ENCODE measurements at regions not wholly inside any gene's neighbourhood (a gene's known extent, or its start where the extent isn't known, plus 50 kb on each side); places are given as distances from the start of the nearest gene placed in this dataset.

DNA sequence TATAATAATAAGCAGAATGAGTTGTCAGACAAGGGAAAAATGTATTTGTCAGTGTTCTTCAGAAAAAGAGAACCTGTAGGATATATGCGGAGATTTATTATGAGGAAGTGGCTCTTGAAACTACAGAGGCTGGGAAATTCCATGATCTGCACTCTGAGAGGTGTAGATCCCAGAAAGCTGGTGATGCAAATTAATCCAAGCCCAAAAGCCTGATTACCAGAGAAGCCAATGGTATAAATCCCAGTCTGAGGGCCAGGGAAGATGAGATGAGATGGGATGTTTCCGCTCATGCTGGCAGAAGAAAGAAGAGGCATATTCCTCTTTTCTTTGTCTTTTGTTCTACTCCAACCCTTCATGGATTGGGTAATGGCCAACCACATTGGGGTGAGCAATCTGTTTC is 732.8 kb upstream of the IGFBP3 start:
- H2AK9ac ChIP-seq (replicated peaks; ENCODE audit: low read depth, low read length, poor library complexity), result no peak overlapping the region
- H3K9me1 ChIP-seq (ENCODE audit: insufficient read depth, low read length), result no peaks in the 10 kb centered on the region; the same call in 1 of the 2 replicates
- no peak overlapping the region for H3K56ac ChIP-seq (ENCODE audit: extremely low read depth, insufficient read depth, low read length)
- no peak overlapping the region for H4K91ac ChIP-seq (ENCODE audit: insufficient read depth, low read depth, low read length)
- 100% methylated on average over 1 of the region's 2 CpGs; no CpG with 5 or more reads in 1 of the 2 experiments for WGBS, 2 experiments (ENCODE audit: extremely low coverage in 2 of 2, insufficient read length in 1 of 2)
- H3K9me3 ChIP-seq (ENCODE audit: control insufficient read depth, insufficient read depth, low read length), result no peaks in the 10 kb centered on the region
- H2AFZ ChIP-seq (replicated peaks; ENCODE audit: low read length, poor library complexity), result no peak overlapping the region
- H3K4me3 ChIP-seq (ENCODE audit: insufficient read depth, low read depth, low read length), result no peak overlapping the region
- no peak overlapping the region for H3K23ac ChIP-seq (ENCODE audit: low read depth, low read length)
- POLR2A ChIA-PET (ENCODE audit: unreplicated experiment), result no interaction called here
- no peak overlapping the region for H3K27ac ChIP-seq (ENCODE audit: insufficient read depth, low read length)
- no peak overlapping the region for H2BK20ac ChIP-seq (ENCODE audit: low read depth, low read length)
- dilution Hi-C loops (cut with HindIII; ENCODE audit: low sequenced_read_pairs, unreplicated experiment) (no loop called here), intact Hi-C loops (cut with micrococcal nuclease) (no loop called here), in situ Hi-C loops (cut with MboI; ENCODE audit: low sequenced_read_pairs) (no loop called here)
- H3K4me1 ChIP-seq (ENCODE audit: control insufficient read depth, insufficient read depth, low read length), result no peaks in the 10 kb centered on the region
- no peaks in the 10 kb centered on the region; the same call in 1 of the 2 replicates for H3K27me3 ChIP-seq (ENCODE audit: control insufficient read depth, insufficient read depth, low read length)
- no peaks in the 10 kb centered on the region for H3K79me1 ChIP-seq (ENCODE audit: low read depth in 1 of 2, low read length in 2 of 2)
- no peak overlapping the region for H4K5ac ChIP-seq (ENCODE audit: low read depth, low read length)
- no peak for DNase-seq
- no peak overlapping the region for H2BK120ac ChIP-seq (ENCODE audit: low read depth, low read length)
- no peak overlapping the region for H2AK5ac ChIP-seq (ENCODE audit: low read depth, low read length)
- CTCF ChIA-PET, result no interaction called here
- H3K4ac ChIP-seq (ENCODE audit: low read depth, low read length), result no peak overlapping the region
- no peak for ATAC-seq (ENCODE audit: low read depth)
- TF ChIP-seq CEBPB (IDR thresholded peaks at IDR 0.05; ENCODE audit: low read depth, low read length) (no peak), MXI1 (IDR thresholded peaks at IDR 0.05; ENCODE audit: borderline replicate concordance, low read depth, low read length) (no peak), MAZ (IDR thresholded peaks at IDR 0.05; ENCODE audit: borderline replicate concordance, low read depth, low read length) (no peak), CHD1 (IDR thresholded peaks at IDR 0.05; ENCODE audit: low read depth, low read length) (no peak), POLR2A (IDR thresholded peaks at IDR 0.05; ENCODE audit: low read depth, low read length) (no peak), RAD21 (IDR thresholded peaks at IDR 0.05; ENCODE audit: low read length) (no peak), SMC3 (IDR thresholded peaks at IDR 0.05; ENCODE audit: low read depth, low read length) (no peak), CTCF (conservative IDR thresholded peaks at IDR 0.05; ENCODE audit: low read depth, low read length) (no peak), MAFK (IDR thresholded peaks at IDR 0.05; ENCODE audit: low read depth, low read length) (no peak), FOS (IDR thresholded peaks at IDR 0.05; ENCODE audit: low read depth, low read length) (no peak), BHLHE40 (IDR thresholded peaks at IDR 0.05; ENCODE audit: low read depth, low read length) (no peak)
- TF ChIP-seq, protein P1, sequence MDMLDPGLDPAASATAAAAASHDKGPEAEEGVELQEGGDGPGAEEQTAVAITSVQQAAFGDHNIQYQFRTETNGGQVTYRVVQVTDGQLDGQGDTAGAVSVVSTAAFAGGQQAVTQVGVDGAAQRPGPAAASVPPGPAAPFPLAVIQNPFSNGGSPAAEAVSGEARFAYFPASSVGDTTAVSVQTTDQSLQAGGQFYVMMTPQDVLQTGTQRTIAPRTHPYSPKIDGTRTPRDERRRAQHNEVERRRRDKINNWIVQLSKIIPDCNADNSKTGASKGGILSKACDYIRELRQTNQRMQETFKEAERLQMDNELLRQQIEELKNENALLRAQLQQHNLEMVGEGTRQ (IDR thresholded peaks at IDR 0.05; ENCODE audit: low read depth, low read length), result no peak
- no peak overlapping the region for H3K9ac ChIP-seq (ENCODE audit: low read depth, low read length)
- no peaks in the 10 kb centered on the region for H3K36me3 ChIP-seq (ENCODE audit: control insufficient read depth, insufficient read depth, low read length)
- H3K18ac ChIP-seq (ENCODE audit: low read depth, low read length), result no peak overlapping the region
- H3K14ac ChIP-seq (replicated peaks; ENCODE audit: low read depth, low read length), result no peak overlapping the region
- no peak overlapping the region for H3K4me2 ChIP-seq (ENCODE audit: low read depth, low read length)
- no peaks in the 10 kb centered on the region for H4K20me1 ChIP-seq (ENCODE audit: insufficient read depth, low read length)
- no TSS peak for BruUV-seq (replicated peaks)
- H4K8ac ChIP-seq (ENCODE audit: low read depth in 2 of 2, low read length in 2 of 2), result no peak overlapping the region
- no peak overlapping the region for H2BK5ac ChIP-seq (ENCODE audit: low read depth, low read length, poor library complexity, severe bottlenecking)
- H2BK15ac ChIP-seq (ENCODE audit: low read depth, low read length), result no peak overlapping the region

All from IMR-90 (cell line).